CD4-positive, alpha-beta T cell treated with Interleukin-17A for 1 hour (primary cell): ENCODE measurements at regions not wholly inside any gene's neighbourhood (a gene's known extent, or its start where the extent isn't known, plus 50 kb on each side); places are given as distances from the start of the nearest gene placed in this dataset.
"Not testable (repeated sequence)": the region's sequence is repeated elsewhere in the genome, so short reads cannot be mapped to it uniquely, and the experiment has no call there.

Experiments used
- DNase-seq: peaks from one replicate; pipeline ENCODE4 v3.0.0-alpha.2; 2020

- no peak for DNase-seq
Observed at GRCh38 chr6:151671195-151671594, 136.3 kb upstream of the ESR1 start.

GRCh38 chr6:151674578-151674977 is 132.9 kb upstream of the ESR1 start:
- DNase-seq: no peak

- DNase-seq: peak; percentile 58
Observed at GRCh38 chr6:151675746-151676459, 131.6 kb upstream of the ESR1 start.

- DNase-seq: no peak
Observed at GRCh38 chr6:151676460-151676945, 131.0 kb upstream of the ESR1 start.

- DNase-seq: no peak
Observed at GRCh38 chr6:151677404-151677803, 130.1 kb upstream of the ESR1 start.

- DNase-seq: no peak
Observed at GRCh38 chr6:151679081-151679480, 128.4 kb upstream of the ESR1 start.

- no peak for DNase-seq
Observed at GRCh38 chr6:151679941-151680340, 127.5 kb upstream of the ESR1 start.

GRCh38 chr6:151680846-151681432 is 126.5 kb upstream of the ESR1 start:
- no peak for DNase-seq

GRCh38 chr6:151681433-151682059 is 125.9 kb upstream of the ESR1 start:
- DNase-seq: no peak

- no peak for DNase-seq
Observed at GRCh38 chr6:151682251-151682650, 125.2 kb upstream of the ESR1 start.

- no peak for DNase-seq
Observed at GRCh38 chr6:151682922-151683321, 124.6 kb upstream of the ESR1 start.

- no peak for DNase-seq
Observed at GRCh38 chr6:151683381-151683780, 124.1 kb upstream of the ESR1 start.

GRCh38 chr6:151689499-151690201 is 117.8 kb upstream of the ESR1 start:
- no peak for DNase-seq

- peak; percentile 52 for DNase-seq
Observed at GRCh38 chr6:151690303-151690702, 117.2 kb upstream of the ESR1 start.

- DNase-seq: peak; percentile 50
Observed at GRCh38 chr6:151690768-151691562, 116.5 kb upstream of the ESR1 start.

- no peak for DNase-seq
Observed at GRCh38 chr6:151692216-151692615, 115.3 kb upstream of the ESR1 start.

GRCh38 chr6:151693366-151693765 is 114.1 kb upstream of the ESR1 start:
- no peak for DNase-seq

- no peak for DNase-seq
Observed at GRCh38 chr6:151695156-151695555, 112.3 kb upstream of the ESR1 start.

GRCh38 chr6:151696302-151696701 is 111.2 kb upstream of the ESR1 start:
- DNase-seq: not testable (repeated sequence)

- no peak for DNase-seq
Observed at GRCh38 chr6:151698931-151699700, 108.4 kb upstream of the ESR1 start.

GRCh38 chr6:151699719-151700118 is 107.8 kb upstream of the ESR1 start:
- DNase-seq: no peak
